Ascending aorta (tissue), 2 donors: ENCODE measurements at regions not wholly inside any gene's neighbourhood (a gene's known extent, or its start where the extent isn't known, plus 50 kb on each side); places are given as distances from the start of the nearest gene placed in this dataset.
"Not testable (repeated sequence)": the region's sequence is repeated elsewhere in the genome, so short reads cannot be mapped to it uniquely, and the experiment has no call there.

Experiments used
- DNase-seq, 2 donors: peaks; one replicate each; pipeline ENCODE4 v3.0.0-alpha.2; 2019; ENCODE audit warnings: low spot score in 2 of 2
- H3K27ac ChIP-seq, 2 donors: fragments of 200-600 bp; sonication (generic); one replicate each; pipeline ENCODE4 v1.5.1; 2016 to 2017; ENCODE audit warnings: mild to moderate bottlenecking in 1 of 2
- H3K27me3 ChIP-seq: fragments of 200-600 bp; sonication (generic); one replicate; pipeline ENCODE4 v1.5.1; 2017
- H3K36me3 ChIP-seq, 2 donors: fragments of 200-600 bp; sonication (generic); one replicate each; pipeline ENCODE4 v1.5.1; 2016
- H3K4me1 ChIP-seq, 2 donors: fragments of 200-600 bp; sonication (generic); one replicate each; pipeline ENCODE4 v1.5.1; 2016 to 2017; ENCODE audit warnings: mild to moderate bottlenecking in 1 of 2
- H3K4me3 ChIP-seq, 2 donors: fragments of 200-600 bp; sonication (generic); one replicate each; pipeline ENCODE4 v1.5.1; 2016 to 2017; ENCODE audit warnings: mild to moderate bottlenecking in 1 of 2
- H3K9me3 ChIP-seq, 2 donors: fragments of 200-600 bp; sonication (generic); one replicate each; pipeline ENCODE4 v1.5.1; 2016
- intact Hi-C: fragments of 100-400 bp; cut with DNase I; formaldehyde crosslinking; loops from one replicate; pipeline ENCODE4 v1.15.1; 2023
- TF ChIP-seq, protein P1 (sequence below), 3 experiments: fragments of 200-600 bp in 2 of 3; fragments of 450-650 bp in 1 of 3; sonication (generic) in 2 of 3; IDR thresholded peaks; one replicate each; pipeline ENCODE4 v1.5.1; 2016 to 2019; ENCODE audit warnings: antibody characterized with exemption in 3 of 3, mild to moderate bottlenecking in 1 of 3, moderate library complexity in 1 of 3

DNA sequence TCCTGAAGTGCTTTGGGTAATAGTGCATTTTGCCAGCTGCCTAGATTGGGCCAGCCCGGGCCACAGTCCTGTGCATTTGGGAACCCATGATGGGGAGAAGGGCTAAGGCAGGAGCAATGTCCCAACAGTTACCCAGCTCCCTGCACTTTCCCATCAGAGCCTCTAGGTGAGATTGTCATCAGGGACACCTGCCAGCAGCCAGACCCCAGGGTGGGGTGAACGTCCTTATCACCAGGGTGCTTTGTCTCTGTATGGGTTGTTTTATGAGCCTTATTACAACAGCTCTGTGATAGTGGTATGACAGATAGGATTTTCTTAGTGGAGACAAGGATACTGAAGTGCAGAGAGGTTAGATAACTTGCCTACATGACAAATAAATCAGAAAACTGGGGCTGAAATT lies 365.7 kb downstream of the OSTF1 start:
- H3K27ac ChIP-seq: no peak overlapping the region
- no peaks in the 10 kb centered on the region for H3K36me3 ChIP-seq
- no peak overlapping the region for H3K4me3 ChIP-seq
- intact Hi-C loops: loop anchor here (10.0 kb wide), 1 partner anchor 401 kb away; no protein-coding TSS in a partner anchor
- H3K9me3 ChIP-seq: no peaks in the 10 kb centered on the region
- no peaks in the 10 kb centered on the region for H3K27me3 ChIP-seq
- H3K4me1 ChIP-seq: peaks cover 3 to 25% of the 10 kb centered on the region in 2 donors
- no peak for DNase-seq
- TF ChIP-seq, protein P1, sequence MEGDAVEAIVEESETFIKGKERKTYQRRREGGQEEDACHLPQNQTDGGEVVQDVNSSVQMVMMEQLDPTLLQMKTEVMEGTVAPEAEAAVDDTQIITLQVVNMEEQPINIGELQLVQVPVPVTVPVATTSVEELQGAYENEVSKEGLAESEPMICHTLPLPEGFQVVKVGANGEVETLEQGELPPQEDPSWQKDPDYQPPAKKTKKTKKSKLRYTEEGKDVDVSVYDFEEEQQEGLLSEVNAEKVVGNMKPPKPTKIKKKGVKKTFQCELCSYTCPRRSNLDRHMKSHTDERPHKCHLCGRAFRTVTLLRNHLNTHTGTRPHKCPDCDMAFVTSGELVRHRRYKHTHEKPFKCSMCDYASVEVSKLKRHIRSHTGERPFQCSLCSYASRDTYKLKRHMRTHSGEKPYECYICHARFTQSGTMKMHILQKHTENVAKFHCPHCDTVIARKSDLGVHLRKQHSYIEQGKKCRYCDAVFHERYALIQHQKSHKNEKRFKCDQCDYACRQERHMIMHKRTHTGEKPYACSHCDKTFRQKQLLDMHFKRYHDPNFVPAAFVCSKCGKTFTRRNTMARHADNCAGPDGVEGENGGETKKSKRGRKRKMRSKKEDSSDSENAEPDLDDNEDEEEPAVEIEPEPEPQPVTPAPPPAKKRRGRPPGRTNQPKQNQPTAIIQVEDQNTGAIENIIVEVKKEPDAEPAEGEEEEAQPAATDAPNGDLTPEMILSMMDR (IDR thresholded peaks at IDR 0.05): no peak

DNA sequence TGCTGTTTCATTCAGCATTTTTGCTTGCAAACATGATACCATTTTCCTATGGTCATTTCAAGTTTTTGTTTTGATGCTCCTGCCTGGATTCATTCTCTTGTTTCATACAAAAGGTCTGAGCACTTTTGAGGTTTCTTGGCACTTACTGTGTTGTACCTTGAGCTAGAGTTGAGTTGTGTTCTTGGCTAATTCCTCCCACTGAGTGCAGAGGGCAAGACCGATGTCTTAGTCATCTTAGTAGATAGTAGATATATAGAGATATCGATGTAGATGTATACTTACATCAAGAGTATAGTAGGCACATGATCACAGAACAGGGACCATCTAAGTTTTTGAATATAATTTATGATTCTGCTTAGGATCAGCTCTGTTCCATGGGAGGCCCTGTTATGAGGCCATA lies 366.6 kb downstream of the OSTF1 start:
- Histone ChIP-seq H3K27me3 (no peaks in the 10 kb centered on the region), H3K36me3 (no peaks in the 10 kb centered on the region), H3K4me1 (peaks cover 3 to 25% of the 10 kb centered on the region in 2 donors), H3K4me3 (no peak overlapping the region), H3K9me3 (no peaks in the 10 kb centered on the region), H3K27ac (no peak overlapping the region)
- TF ChIP-seq, protein P1 (IDR thresholded peaks at IDR 0.05): no peak
- DNase-seq: no peak
- intact Hi-C loops: loop anchor here (10.0 kb wide), 1 partner anchor 400 kb away; no protein-coding TSS in a partner anchor

DNA sequence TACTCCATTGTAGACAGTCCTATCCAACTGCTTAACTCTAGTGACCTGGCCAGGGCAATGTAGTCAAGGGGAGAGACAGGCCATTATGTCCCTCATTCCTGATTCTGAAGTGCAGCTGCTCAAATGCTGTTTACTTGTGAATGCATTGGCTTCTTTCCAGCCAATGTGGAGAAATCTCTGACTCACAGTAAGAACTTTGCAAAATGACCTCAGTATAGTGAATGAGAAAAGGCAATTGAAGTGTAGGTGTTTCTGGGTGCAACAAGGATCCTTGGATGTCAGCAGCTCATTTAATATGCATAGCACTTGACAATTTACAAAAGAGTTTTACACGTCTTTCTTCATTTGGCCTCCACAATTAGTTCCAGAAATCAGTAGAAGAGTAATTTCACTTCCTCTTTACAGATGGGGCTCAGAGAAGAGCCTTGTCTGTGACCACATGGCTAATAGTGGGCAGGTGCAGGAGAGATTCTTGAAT lies 367.2 kb downstream of the OSTF1 start:
- no peaks in the 10 kb centered on the region for H3K36me3 ChIP-seq
- TF ChIP-seq, protein P1 (IDR thresholded peaks at IDR 0.05): no peak
- peaks cover 3 to 25% of the 10 kb centered on the region in 2 donors for H3K4me1 ChIP-seq
- no peaks in the 10 kb centered on the region for H3K27me3 ChIP-seq
- DNase-seq: no peak
- no peak overlapping the region for H3K4me3 ChIP-seq
- H3K27ac ChIP-seq: no peak overlapping the region
- H3K9me3 ChIP-seq: no peaks in the 10 kb centered on the region
- intact Hi-C loops: loop anchor here (10.0 kb wide), 1 partner anchor 399 kb away; no protein-coding TSS in a partner anchor

DNA sequence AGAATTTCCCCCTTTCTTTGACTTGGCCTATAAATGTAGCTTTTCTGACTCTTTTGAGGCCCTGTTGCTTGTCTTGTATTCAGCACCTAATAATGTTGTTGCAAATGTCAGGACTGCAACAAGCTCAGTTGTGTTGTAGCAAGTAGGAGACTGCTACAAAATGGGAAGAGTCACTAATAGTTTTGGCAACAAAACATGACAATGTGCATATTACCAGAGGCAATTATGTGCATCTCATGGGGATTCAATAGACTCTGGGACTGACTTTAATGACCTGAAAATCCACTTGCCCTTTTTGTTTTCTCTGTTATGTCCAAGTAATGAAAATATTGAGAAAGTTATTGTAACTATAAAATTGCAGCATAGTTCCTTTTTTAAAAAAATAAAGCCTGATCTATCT lies 368.4 kb downstream of the OSTF1 start:
- H3K4me3 ChIP-seq: no peak overlapping the region
- intact Hi-C loops: loop anchor here (10.0 kb wide), 1 partner anchor 398 kb away; no protein-coding TSS in a partner anchor
- H3K36me3 ChIP-seq: no peaks in the 10 kb centered on the region
- no peaks in the 10 kb centered on the region for H3K9me3 ChIP-seq
- no peak for DNase-seq
- H3K27me3 ChIP-seq: no peaks in the 10 kb centered on the region
- TF ChIP-seq, protein P1 (IDR thresholded peaks at IDR 0.05): no peak
- H3K27ac ChIP-seq: no peak overlapping the region
- H3K4me1 ChIP-seq: peaks cover 2 to 21% of the 10 kb centered on the region in 2 donors

DNA sequence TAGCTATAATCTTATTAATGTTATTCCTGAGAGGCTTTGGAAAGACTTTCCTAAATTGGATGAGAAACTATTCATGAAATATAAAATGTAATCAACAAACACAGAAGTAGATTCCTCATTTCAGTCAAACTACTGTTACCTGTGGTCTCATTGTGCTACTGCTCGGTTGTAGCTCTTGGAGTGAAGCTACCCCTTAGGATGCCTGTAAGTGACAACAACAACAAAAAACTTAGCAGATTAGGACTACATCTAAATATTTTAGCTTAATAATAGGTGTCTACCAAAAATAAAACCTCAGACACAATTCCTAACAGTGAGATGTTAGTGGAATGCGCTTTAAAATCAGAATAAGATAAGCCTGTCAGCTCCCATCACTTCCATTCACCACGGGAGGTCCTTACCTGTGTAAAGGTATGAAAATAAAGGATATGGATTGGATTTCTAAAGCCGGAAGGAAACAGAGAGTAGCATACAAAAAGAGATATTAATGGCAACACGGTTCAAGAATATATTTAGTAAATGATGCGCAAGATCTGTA lies 369.2 kb downstream of the OSTF1 start:
- H3K27ac ChIP-seq: no peak overlapping the region
- peaks cover 0 to 15% of the 10 kb centered on the region in 2 donors for H3K4me1 ChIP-seq
- DNase-seq: no peak
- TF ChIP-seq, protein P1 (IDR thresholded peaks at IDR 0.05): no peak
- no peaks in the 10 kb centered on the region for H3K9me3 ChIP-seq
- intact Hi-C loops: loop anchor here (10.0 kb wide), 1 partner anchor 397 kb away; no protein-coding TSS in a partner anchor
- no peak overlapping the region for H3K4me3 ChIP-seq
- no peaks in the 10 kb centered on the region for H3K27me3 ChIP-seq
- H3K36me3 ChIP-seq: no peaks in the 10 kb centered on the region

DNA sequence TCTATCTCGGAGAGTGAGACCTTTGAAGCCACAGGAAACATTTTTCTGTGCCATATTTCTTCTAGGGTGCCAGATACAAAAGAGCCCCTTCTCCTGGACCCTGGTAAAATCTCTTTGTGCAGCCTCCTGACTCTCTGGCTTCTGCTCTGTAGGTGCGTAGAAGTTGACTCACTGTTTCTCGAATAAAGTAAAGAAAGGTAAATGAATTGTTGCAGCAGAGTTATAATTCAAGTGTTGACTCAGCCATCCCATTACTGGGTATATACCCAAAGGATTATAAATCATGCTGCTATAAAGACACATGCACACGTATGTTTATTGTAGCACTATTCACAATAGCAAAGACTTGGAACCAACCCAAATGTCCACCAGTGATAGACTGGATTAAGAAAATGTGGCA lies 371.0 kb downstream of the OSTF1 start:
- not testable (repeated sequence) for H3K9me3 ChIP-seq, H3K27ac ChIP-seq, H3K4me3 ChIP-seq, H3K27me3 ChIP-seq, DNase-seq, H3K36me3 ChIP-seq
- intact Hi-C loops: loop anchor here (10.0 kb wide), 1 partner anchor 395 kb away; no protein-coding TSS in a partner anchor
- H3K4me1 ChIP-seq: peaks cover 0 to 10% of the 10 kb centered on the region in 2 donors
